VCaP (cell line): ENCODE measurements at regions not wholly inside any gene's neighbourhood (a gene's known extent, or its start where the extent isn't known, plus 50 kb on each side); places are given as distances from the start of the nearest gene placed in this dataset.

Source experiments
- H3K27ac ChIP-seq: fragments of 450-650 bp; 2 replicates; pipeline ENCODE4 v1.5.1; 2017
- CTCF ChIP-seq: fragments of 450-650 bp; conservative IDR thresholded peaks from 2 replicates; pipeline ENCODE4 v1.5.1; 2017; ENCODE audit warnings: mild to moderate bottlenecking, moderate library complexity

- H3K27ac ChIP-seq: no peak overlapping the region
- no peak for TF ChIP-seq CTCF
Measured at GRCh38 chr10:47095848-47096612, 184.8 kb downstream of the PTPN20 start.

DNA sequence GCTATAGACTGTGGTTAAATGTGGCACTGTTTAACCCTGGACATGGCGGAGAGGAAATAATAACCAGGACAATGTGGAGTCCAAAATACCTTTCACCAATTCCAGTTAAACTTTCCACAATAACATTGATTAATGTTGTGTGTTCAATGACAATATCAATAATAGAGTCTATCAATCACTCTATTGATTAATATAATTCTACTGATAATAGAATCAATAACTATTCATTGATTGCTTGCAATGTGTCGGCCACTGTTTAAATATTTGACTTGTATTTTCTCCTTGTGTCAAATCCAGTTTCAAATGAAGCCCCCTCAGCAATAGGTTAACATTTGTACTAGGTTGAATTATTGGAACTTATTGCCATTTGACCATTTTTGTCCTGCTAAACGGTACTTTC is 187.0 kb downstream of the PTPN20 start:
- TF ChIP-seq CTCF: no peak

DNA sequence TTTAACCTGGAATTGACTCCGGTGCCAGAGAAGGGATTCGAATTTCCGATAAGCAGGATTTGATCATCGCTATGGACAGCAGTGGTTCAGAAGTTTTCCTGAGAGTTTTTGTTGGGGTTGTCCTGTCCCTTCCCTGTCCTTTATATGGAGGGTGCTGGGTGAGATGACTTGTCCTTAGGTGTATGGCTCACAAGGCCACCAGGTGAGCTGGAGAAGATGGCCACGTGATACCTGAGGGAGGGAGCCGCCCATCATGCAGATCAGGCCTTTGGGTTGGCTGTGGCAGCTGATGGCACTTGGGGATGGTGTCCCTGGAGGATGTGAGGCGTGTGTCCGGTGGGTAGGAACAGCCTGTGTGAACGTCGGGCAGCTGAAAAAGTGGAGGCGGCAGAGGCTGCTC is 187.7 kb downstream of the PTPN20 start:
- no peak for TF ChIP-seq CTCF

More for the DNA sequence above, 187.0 kb downstream of the PTPN20 start:
- H3K27ac ChIP-seq: no peak overlapping the region

GRCh38 chr10:47099474-47099873 is 188.2 kb downstream of the PTPN20 start:
- H3K27ac ChIP-seq: no peak overlapping the region
- no peak for TF ChIP-seq CTCF

More for the DNA sequence above, 187.7 kb downstream of the PTPN20 start:
- no peak overlapping the region for H3K27ac ChIP-seq

GRCh38 chr10:47101196-47101595 is 190.0 kb downstream of the PTPN20 start:
- no peak overlapping the region for H3K27ac ChIP-seq
- no peak for TF ChIP-seq CTCF

- no peak overlapping the region for H3K27ac ChIP-seq
- no peak for TF ChIP-seq CTCF
Measured at GRCh38 chr10:47101807-47102206, 190.6 kb downstream of the PTPN20 start.

GRCh38 chr10:47104151-47104605 is 192.9 kb downstream of the PTPN20 start:
- no peak overlapping the region for H3K27ac ChIP-seq
- TF ChIP-seq CTCF: no peak
